ENCODE measurements at regions not wholly inside any gene's neighbourhood (a gene's known extent, or its start where the extent isn't known, plus 50 kb on each side); places are given as distances from the start of the nearest gene placed in this dataset.

DNA sequence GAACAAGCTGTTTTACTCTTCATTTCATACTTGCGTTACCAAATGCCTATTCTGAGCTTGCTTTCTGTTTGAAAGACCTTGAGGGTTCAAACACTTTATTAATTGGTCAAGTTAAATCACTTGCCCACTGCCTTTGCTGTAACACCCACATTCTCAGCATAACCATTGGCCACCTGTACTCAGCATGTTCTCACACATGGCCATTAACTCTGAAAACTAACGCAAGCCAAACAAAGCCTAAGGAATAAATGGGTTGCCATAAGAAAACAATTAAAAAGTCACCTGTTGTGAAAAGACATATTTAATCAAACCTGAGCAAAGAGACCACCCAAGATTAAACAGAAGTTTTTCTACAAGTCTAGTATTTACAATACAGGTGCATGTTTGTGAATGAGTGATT is 517.2 kb upstream of the SPRY2 start:
- BruUV-seq (replicated peaks): no TSS peak
- POLR2A ChIA-PET (ENCODE audit: unreplicated experiment): no interaction called here
- Histone ChIP-seq H3K18ac (ENCODE audit: low read depth, low read length) (no peak overlapping the region), H3K14ac (replicated peaks; ENCODE audit: low read depth, low read length) (no peak overlapping the region), H3K27ac (ENCODE audit: insufficient read depth, low read length) (no peak overlapping the region), H4K20me1 (ENCODE audit: insufficient read depth, low read length) (no peaks in the 10 kb centered on the region), H4K8ac (ENCODE audit: low read depth in 2 of 2, low read length in 2 of 2) (no peak overlapping the region), H2BK15ac (ENCODE audit: low read depth, low read length) (no peak overlapping the region), H3K9ac (ENCODE audit: low read depth, low read length) (no peak overlapping the region), H3K4ac (ENCODE audit: low read depth, low read length) (no peak overlapping the region), H2BK5ac (ENCODE audit: low read depth, low read length, poor library complexity, severe bottlenecking) (no peak overlapping the region), H3K27me3 (ENCODE audit: control insufficient read depth, insufficient read depth, low read length) (no peaks in the 10 kb centered on the region), H3K56ac (ENCODE audit: extremely low read depth, insufficient read depth, low read length) (no peak overlapping the region), H3K4me3 (ENCODE audit: insufficient read depth, low read depth, low read length) (no peak overlapping the region), H3K36me3 (ENCODE audit: control insufficient read depth, insufficient read depth, low read length) (no peaks in the 10 kb centered on the region), H2AK5ac (ENCODE audit: low read depth, low read length) (no peak overlapping the region), H3K4me1 (ENCODE audit: control insufficient read depth, insufficient read depth, low read length) (no peaks in the 10 kb centered on the region), H3K4me2 (ENCODE audit: low read depth, low read length) (no peak overlapping the region), H3K9me3 (ENCODE audit: control insufficient read depth, insufficient read depth, low read length) (peaks cover 9% of the 10 kb centered on the region), H3K9me1 (ENCODE audit: insufficient read depth, low read length) (no peaks in the 10 kb centered on the region), H2BK120ac (ENCODE audit: low read depth, low read length) (no peak overlapping the region), H2BK20ac (ENCODE audit: low read depth, low read length) (no peak overlapping the region), H4K91ac (ENCODE audit: insufficient read depth, low read depth, low read length) (no peak overlapping the region), H2AFZ (replicated peaks; ENCODE audit: low read length, poor library complexity) (no peak overlapping the region), H3K23ac (ENCODE audit: low read depth, low read length) (no peak overlapping the region), H2AK9ac (replicated peaks; ENCODE audit: low read depth, low read length, poor library complexity) (no peak overlapping the region), H4K5ac (ENCODE audit: low read depth, low read length) (no peak overlapping the region), H3K79me1 (ENCODE audit: low read depth in 1 of 2, low read length in 2 of 2) (no peaks in the 10 kb centered on the region)
- intact Hi-C loops (cut with micrococcal nuclease): no loop called here
- in situ Hi-C loops (cut with MboI; ENCODE audit: low sequenced_read_pairs): no loop called here
- WGBS, 2 experiments (ENCODE audit: extremely low coverage in 2 of 2, insufficient read length in 1 of 2): no CpG with 5 or more reads among the region's 2 CpGs
- TF ChIP-seq POLR2A (IDR thresholded peaks at IDR 0.05; ENCODE audit: low read depth, low read length) (no peak), BHLHE40 (IDR thresholded peaks at IDR 0.05; ENCODE audit: low read depth, low read length) (no peak), CHD1 (IDR thresholded peaks at IDR 0.05; ENCODE audit: low read depth, low read length) (no peak), RCOR1 (IDR thresholded peaks at IDR 0.05; ENCODE audit: insufficient replicate concordance, low read length) (no peak), RFX5 (IDR thresholded peaks at IDR 0.05; ENCODE audit: low read depth, low read length) (no peak), CEBPB (IDR thresholded peaks at IDR 0.05; ENCODE audit: low read depth, low read length) (no peak), MAFK (IDR thresholded peaks at IDR 0.05; ENCODE audit: low read depth, low read length) (no peak), NFE2L2 (IDR thresholded peaks at IDR 0.05; ENCODE audit: low read depth, low read length) (no peak), MXI1 (IDR thresholded peaks at IDR 0.05; ENCODE audit: borderline replicate concordance, low read depth, low read length) (no peak), SMC3 (IDR thresholded peaks at IDR 0.05; ENCODE audit: low read depth, low read length) (no peak), MAZ (IDR thresholded peaks at IDR 0.05; ENCODE audit: borderline replicate concordance, low read depth, low read length) (no peak), RAD21 (IDR thresholded peaks at IDR 0.05; ENCODE audit: low read length) (no peak), FOS (IDR thresholded peaks at IDR 0.05; ENCODE audit: low read depth, low read length) (no peak)
- TF ChIP-seq, protein P1, sequence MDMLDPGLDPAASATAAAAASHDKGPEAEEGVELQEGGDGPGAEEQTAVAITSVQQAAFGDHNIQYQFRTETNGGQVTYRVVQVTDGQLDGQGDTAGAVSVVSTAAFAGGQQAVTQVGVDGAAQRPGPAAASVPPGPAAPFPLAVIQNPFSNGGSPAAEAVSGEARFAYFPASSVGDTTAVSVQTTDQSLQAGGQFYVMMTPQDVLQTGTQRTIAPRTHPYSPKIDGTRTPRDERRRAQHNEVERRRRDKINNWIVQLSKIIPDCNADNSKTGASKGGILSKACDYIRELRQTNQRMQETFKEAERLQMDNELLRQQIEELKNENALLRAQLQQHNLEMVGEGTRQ (IDR thresholded peaks at IDR 0.05; ENCODE audit: low read depth, low read length): no peak
- TF ChIP-seq, protein P2, sequence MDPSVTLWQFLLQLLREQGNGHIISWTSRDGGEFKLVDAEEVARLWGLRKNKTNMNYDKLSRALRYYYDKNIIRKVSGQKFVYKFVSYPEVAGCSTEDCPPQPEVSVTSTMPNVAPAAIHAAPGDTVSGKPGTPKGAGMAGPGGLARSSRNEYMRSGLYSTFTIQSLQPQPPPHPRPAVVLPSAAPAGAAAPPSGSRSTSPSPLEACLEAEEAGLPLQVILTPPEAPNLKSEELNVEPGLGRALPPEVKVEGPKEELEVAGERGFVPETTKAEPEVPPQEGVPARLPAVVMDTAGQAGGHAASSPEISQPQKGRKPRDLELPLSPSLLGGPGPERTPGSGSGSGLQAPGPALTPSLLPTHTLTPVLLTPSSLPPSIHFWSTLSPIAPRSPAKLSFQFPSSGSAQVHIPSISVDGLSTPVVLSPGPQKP (IDR thresholded peaks at IDR 0.05; ENCODE audit: borderline replicate concordance, low read depth, low read length): no peak
- TF ChIP-seq, protein P3, sequence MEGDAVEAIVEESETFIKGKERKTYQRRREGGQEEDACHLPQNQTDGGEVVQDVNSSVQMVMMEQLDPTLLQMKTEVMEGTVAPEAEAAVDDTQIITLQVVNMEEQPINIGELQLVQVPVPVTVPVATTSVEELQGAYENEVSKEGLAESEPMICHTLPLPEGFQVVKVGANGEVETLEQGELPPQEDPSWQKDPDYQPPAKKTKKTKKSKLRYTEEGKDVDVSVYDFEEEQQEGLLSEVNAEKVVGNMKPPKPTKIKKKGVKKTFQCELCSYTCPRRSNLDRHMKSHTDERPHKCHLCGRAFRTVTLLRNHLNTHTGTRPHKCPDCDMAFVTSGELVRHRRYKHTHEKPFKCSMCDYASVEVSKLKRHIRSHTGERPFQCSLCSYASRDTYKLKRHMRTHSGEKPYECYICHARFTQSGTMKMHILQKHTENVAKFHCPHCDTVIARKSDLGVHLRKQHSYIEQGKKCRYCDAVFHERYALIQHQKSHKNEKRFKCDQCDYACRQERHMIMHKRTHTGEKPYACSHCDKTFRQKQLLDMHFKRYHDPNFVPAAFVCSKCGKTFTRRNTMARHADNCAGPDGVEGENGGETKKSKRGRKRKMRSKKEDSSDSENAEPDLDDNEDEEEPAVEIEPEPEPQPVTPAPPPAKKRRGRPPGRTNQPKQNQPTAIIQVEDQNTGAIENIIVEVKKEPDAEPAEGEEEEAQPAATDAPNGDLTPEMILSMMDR (conservative IDR thresholded peaks at IDR 0.05; ENCODE audit: low read depth, low read length): no peak
- dilution Hi-C loops (cut with HindIII; ENCODE audit: low sequenced_read_pairs, unreplicated experiment): no loop called here
- no peak for DNase-seq
- CTCF ChIA-PET: no interaction called here
- ATAC-seq (ENCODE audit: low read depth): no peak

Data from IMR-90 (cell line).